ENCODE measurements at regions not wholly inside any gene's neighbourhood (a gene's known extent, or its start where the extent isn't known, plus 50 kb on each side); places are given as distances from the start of the nearest gene placed in this dataset.
"Not testable (repeated sequence)": the region's sequence is repeated elsewhere in the genome, so short reads cannot be mapped to it uniquely, and the experiment has no call there.

GRCh38 chr15:84360902-84361301 is 125.3 kb downstream of the GOLGA6L4 start:
- H3K4me3 ChIP-seq (ENCODE audit: low read depth, low read length); DNase-seq (ENCODE audit: low read depth): not testable (repeated sequence)

DNA sequence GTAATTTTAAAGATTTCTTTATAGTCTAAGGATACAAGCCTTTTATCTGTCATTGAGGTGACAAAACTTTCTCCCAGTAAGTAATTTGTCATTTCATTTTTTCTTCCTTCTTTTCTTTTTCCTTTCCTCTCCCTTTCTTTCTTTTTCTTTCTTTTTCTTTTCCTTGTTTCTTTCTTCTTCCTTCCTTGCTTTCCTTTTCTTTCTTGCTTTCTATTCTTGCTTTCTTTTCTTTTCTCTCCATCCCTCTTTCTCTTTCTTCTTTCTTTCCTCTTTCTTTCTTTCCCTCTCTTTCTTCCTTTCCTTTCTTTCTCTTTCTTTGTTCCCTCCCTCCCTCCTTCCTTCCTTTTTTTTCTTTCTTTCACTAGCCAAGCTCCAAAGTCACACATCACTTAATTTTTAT is 148.8 kb downstream of the GOLGA6L4 start:
- H3K4me3 ChIP-seq (ENCODE audit: low read depth, low read length); DNase-seq (ENCODE audit: low read depth): not testable (repeated sequence)

GRCh38 chr15:84387086-84387485 is 151.5 kb downstream of the GOLGA6L4 start:
- H3K4me3 ChIP-seq (ENCODE audit: low read depth, low read length) = no peak overlapping the region
- no peak for TF ChIP-seq CTCF (IDR thresholded peaks at IDR 0.05; ENCODE audit: insufficient read depth, low read length)
- DNase-seq (ENCODE audit: low read depth) = no peak

DNA sequence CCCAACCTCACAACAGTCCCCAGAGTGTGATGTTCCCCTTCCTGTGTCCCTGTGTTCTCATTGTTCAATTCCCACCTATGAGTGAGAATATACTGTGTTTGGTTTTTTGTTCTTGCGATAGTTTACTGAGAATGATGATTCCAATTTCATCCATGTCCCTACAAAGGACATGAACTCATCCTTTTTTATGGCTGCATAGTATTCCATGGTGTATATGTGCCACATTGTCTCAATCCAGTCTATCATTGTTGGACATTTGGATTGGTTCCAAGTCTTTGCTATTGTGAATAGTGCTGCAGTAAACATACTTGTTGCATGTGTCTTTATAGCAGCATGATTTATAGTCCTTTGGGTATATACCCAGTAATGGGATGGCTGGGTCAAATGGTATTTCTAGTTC is 152.6 kb downstream of the GOLGA6L4 start:
- not testable (repeated sequence) for H3K4me3 ChIP-seq (ENCODE audit: low read depth, low read length); DNase-seq (ENCODE audit: low read depth)

- not testable (repeated sequence) for H3K4me3 ChIP-seq (ENCODE audit: low read depth, low read length); DNase-seq (ENCODE audit: low read depth)
These were observed 153.1 kb downstream of the GOLGA6L4 start for GRCh38 chr15:84388638-84389037.

DNA sequence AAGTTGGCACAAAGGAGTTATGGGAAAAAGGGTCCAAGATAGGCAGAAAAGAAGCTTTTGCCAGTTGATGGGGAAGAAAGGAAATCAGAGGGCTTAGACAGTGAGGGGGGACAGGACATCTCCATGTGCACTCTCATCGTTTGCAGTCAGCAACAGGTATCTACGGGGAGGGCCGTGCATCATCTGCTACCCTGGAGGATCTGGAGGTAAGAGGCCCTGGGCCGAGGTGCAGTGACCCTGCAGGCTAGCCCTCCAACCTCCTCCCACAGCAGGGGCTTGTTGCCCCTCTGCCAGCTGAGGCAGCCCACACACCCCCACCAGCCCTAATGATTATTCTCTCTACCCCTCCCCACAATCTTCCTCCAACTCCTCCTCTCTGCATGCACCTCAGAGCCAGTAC is 154.8 kb downstream of the GOLGA6L4 start:
- not testable (repeated sequence) for H3K4me3 ChIP-seq (ENCODE audit: low read depth, low read length); DNase-seq (ENCODE audit: low read depth)

- no peak overlapping the region for H3K4me3 ChIP-seq (ENCODE audit: low read depth, low read length)
- TF ChIP-seq CTCF (IDR thresholded peaks at IDR 0.05; ENCODE audit: insufficient read depth, low read length) = no peak
- DNase-seq (ENCODE audit: low read depth) = no peak
These were observed 155.6 kb downstream of the GOLGA6L4 start for GRCh38 chr15:84391191-84391590.

DNA sequence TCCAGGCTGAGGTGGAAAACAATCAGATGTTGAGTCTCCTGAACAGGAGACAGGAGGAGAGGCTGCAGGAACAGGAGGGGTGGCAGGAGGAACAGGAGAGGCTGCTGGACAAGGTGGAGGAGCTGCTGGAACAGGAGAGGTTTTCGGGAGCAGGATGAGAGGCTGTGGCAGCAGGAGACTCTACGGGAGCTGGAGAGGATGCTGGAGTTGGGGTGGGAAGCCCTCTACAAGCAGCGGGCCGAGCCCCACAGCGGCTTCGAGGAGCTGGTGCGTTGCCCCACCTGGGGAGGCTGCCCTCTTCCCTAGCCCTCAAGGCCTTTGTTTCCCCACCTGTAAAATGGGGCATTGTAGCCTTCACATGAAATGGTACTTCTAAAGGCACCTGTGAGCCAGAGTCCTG is 156.4 kb downstream of the GOLGA6L4 start:
- not testable (repeated sequence) for H3K4me3 ChIP-seq (ENCODE audit: low read depth, low read length); DNase-seq (ENCODE audit: low read depth)

DNA sequence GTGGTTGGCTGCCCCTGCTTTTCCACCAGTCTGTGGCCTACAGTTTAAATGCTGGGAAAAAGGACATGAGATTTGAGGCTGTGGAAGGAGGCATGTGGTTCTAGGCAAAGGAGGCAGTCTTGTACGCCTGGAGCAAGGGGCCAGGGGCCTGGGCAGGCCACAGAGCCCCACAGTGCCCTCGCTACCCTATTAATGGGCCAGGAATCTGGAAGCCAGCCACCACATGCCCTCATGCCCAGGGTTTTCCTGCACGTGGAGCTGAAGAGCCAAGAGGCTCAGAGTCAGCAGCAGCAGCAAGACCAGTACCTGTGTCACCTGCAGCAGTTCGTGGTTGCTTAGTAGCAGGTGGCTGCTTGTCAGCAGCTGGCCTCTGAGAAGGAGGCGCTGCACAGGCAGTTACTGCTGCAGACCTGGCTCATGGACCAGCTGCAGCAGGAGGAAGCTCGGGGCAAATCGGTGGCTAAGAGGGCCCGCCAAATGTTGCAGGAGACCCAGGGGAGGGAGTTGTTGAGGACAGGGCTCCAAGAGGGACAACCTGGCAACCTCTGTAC is 157.9 kb downstream of the GOLGA6L4 start:
- not testable (repeated sequence) for H3K4me3 ChIP-seq (ENCODE audit: low read depth, low read length); DNase-seq (ENCODE audit: low read depth)

DNA sequence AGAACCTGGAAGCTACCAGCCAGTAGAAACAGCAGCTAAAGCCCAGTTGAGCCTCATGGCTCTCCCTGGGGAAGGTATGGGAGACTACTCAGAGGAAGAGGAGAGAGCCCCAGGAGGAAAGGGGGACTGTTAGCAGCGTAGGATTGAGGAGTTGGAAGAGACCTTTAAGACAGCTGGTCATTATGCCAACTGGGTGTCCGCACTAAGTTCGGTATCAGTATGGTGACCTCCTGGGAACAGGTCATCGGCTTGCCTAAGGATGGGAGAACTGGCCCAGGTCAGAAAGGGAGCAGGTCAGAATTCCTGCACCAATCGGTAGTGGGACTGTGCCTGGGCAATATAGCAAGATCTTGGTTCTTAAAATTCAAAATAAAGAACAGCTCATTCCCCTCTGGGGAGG is 158.4 kb downstream of the GOLGA6L4 start:
- H3K4me3 ChIP-seq (ENCODE audit: low read depth, low read length); DNase-seq (ENCODE audit: low read depth): not testable (repeated sequence)

GRCh38 chr15:84395384-84395783 is 159.8 kb downstream of the GOLGA6L4 start:
- not testable (repeated sequence) for DNase-seq (ENCODE audit: low read depth)

GRCh38 chr15:84395881-84396280 is 160.3 kb downstream of the GOLGA6L4 start:
- not testable (repeated sequence) for H3K4me3 ChIP-seq (ENCODE audit: low read depth, low read length); DNase-seq (ENCODE audit: low read depth)

More at GRCh38 chr15:84395384-84395783, 159.8 kb downstream of the GOLGA6L4 start:
- H3K4me3 ChIP-seq (ENCODE audit: low read depth, low read length) = not testable (repeated sequence)

GRCh38 chr15:84397066-84397465 is 161.5 kb downstream of the GOLGA6L4 start:
- not testable (repeated sequence) for H3K4me3 ChIP-seq (ENCODE audit: low read depth, low read length); DNase-seq (ENCODE audit: low read depth)

DNA sequence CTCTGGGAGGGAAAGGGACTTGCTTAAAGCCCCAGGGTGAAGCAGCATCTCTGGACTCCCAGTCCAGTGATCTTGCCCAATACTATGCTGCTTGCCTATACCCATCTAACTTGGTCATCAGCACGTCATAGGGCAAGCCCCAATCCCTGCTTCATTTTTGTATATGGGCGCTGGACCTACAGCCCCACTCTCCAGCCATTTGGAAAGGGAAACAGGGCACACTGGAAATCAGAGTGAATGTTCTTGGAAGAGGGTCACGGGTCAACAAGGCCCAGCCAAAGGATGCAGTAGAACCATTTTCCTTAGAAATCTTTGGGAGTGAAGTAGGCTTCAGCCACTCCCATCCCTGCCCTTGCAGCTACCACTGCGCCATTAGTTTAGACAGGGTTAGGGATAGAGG is 162.5 kb downstream of the GOLGA6L4 start:
- DNase-seq (ENCODE audit: low read depth); H3K4me3 ChIP-seq (ENCODE audit: low read depth, low read length): not testable (repeated sequence)
